Amniotic stem cell (primary cell): ENCODE measurements at regions not wholly inside any gene's neighbourhood (a gene's known extent, or its start where the extent isn't known, plus 50 kb on each side); places are given as distances from the start of the nearest gene placed in this dataset.

ENCODE experiments used
- DNase-seq: peaks from one replicate; lab custom pipeline; 2025; lab: John Stamatoyannopoulos, UW

DNA sequence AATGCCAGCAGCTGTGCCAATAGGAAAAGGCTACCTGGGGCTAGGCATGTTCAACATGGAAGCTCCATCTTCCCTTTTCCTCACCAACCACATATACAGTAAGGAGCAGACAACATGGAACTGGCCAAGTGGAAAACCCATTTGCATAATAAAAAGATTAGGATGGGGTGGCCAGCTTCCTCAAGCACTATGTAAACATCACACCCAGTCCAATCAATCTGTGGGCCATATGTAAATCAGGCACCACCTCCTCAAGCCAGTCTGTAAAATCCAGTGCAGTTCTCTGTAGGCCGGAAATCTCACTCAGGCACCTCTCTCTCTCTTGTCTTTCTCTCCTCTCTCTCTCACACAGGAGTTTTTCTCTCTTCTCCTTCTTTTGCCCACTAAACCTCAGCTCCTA lies 360.2 kb upstream of the GRIA1 start:
- no peak for DNase-seq

DNA sequence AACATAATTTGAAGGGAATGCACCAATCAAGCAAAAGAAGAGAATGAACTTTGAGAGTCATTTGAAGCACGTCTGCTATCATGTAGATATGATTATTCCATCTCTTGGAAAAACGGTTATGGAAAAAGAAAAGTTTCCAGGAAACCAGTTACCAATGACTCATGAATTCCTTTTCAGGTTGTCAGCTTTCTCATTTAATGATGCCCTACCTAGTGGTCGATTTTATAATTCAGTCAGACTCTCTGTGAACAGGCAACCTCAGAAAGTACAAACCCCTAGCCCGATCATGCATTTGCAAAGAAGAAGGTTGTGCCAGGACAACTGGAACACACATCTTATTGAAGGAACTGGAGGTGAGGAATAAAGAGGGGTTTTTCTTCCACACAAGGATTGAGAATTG lies 355.1 kb upstream of the GRIA1 start:
- no peak for DNase-seq

DNA sequence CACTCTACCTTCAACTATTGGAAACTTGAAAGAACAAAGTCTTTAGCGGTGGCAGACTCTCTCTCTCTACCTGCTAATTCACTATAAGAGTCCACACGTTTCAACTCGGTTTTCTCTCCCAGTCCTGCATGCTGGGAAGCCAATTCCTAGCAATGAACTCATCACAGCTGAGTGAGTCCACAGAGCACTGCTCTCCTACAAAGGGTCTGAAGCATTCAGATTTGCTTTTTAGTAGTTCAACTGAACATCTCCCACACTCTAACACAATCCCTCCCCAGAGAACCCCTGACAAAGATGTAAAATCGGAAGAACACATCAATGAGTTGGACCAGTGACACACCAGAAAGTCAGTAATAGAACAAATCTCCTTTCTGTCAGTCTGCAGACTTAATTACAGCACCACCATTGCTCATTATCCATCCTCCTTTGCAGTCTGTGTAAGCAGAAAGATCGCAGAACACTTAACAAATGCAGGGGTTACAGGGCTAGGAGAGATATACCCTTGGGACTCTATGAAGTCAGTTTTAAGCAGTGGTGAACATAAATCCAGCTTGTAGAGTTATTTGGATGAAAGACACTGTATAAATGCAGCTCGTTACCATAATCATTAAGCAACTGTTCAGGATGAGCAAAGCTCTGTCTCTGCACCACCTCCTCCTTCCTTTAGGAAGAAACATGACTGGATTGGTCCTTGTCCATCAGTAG lies 353.4 kb upstream of the GRIA1 start:
- DNase-seq = no peak

DNA sequence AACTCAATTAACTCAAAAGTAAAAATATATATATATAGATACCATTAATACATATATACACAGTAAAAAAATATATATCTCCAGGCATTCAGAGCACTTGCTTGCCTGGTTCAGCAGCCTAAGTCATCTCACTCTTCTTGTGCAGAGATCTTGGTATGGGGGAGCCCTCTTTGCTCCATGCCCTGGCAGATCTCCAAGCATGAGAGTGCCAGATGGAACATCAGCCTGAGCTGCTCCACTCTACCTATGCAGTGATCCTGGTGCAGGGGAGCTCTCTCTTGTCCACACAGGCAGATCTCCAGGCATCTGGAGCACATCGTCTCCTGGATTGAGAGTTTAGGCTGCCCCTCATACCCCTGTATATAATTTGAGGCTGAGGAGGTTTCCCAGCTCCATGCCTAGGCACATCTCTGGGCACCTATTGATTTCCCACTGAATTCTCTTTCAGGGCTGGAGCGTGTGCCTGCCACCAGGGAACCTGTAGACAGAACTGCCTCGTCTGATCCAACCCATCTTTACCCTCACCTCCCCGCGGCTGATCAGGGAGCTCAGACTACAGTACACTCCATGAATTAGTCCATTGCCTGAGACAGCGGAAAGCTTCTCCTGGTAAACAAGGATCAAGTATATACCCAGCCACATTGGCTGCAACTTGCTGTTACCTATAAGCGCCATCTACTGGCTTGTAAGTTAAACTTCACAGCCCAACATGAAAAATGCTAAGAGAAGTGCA lies 342.4 kb upstream of the GRIA1 start:
- DNase-seq = no peak

DNA sequence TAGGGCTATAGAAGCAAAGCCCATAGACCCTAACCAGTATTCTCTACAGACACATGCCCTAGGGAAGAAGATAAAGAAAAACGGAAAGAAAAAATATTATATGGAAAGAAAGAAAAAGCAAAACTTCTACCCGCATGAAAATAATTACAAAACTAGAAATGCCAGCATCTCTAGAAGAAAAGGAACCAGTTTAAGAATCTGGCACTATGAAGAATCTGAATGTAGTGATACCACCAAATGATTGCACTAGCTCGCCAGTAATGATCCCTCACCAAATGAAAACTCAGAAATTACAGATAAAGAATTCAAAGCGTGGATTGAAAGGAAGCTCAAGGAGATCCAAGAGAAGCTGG lies 341.9 kb upstream of the GRIA1 start:
- no peak for DNase-seq

DNA sequence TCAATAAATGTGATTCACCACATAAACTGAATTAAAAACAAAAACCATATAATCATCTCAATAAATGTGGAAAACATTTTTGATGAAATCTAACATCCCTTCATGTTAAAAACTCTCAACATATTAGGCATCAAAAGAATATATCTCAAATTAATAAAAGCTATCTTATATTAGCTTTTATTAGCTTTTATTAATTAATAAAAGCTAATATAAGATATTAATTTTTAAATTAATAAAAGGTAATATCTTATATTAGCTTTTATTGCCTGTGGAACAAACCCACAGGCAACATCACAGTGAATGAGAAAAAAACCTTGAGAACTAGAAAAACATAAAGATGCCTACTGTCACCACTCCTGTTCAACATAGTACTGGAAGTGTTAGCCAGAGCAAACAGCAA lies 338.9 kb upstream of the GRIA1 start:
- no peak for DNase-seq

DNA sequence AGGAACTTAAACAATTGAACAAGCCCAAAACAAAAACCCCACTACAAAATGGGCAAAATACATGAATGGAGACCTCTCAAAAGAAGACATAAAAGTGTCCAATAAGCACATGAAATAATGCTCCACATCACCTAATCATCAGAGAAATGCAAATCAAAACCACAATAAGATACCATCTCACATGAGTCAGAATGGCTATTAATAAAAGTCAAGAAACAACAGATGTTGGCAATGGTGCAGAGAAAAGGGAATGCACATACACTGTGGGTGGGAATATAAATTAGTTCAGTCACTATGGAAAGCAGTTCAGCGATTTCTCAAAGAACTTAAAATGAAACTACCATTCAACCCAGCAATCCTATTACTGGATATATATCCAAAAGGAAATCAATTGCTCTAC lies 337.4 kb upstream of the GRIA1 start:
- DNase-seq = no peak

DNA sequence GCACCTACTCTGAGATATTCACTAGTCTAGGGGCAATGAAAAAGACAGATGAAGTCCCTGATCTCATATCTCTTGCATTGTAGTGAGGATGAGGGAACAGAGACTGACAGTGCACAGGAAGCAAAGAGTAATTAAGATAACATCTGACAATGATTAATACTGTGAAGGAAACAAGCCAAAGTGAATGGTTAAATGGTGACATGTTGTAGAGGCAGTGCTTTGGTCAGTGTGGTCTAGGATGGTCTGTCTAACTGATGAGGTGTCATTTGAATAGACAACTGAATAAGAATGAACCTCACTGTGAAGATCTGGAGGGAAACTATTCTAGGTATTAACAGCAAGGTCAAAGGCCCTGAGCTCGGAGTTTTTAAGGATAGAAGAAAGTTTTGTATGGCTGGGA lies 333.3 kb upstream of the GRIA1 start:
- DNase-seq = no peak

DNA sequence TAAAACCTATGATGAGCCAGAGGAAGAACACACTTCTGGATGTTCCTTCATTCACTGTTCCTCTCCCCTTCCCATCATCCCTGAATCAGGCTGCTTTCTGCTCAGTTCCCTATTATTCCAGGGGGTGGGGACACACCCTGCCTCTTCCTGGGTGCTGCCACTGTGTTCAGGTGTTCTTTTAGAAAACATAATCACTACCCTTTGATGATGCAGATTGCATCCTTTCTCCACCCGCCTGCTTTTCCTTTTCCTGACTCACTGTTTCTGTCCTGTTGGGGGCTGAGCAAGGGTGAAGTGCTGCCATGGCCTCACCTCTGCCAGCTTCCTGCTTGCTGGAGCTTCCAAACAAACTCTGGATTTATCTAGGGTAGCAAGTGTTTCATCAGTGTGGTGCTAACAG lies 331.9 kb upstream of the GRIA1 start:
- no peak for DNase-seq

DNA sequence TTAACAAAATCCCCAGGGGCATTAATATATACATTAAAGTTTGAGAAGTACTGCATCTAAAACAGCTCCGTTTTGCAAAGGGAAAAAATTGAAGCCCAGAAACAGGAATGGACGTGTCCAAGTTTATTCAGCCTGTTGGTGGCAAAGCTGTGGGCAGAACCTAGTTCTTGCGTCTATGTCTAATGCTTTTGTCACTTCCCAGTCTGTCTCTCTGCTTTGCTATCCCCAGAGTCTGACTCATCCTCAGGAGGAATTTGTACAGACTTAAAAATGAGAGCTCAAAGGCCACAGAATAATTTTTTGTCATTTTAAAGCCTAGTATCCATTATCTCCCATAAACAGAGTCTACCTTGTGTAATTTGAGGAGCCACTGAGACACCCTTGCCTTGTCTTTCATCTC lies 330.9 kb upstream of the GRIA1 start:
- no peak for DNase-seq

DNA sequence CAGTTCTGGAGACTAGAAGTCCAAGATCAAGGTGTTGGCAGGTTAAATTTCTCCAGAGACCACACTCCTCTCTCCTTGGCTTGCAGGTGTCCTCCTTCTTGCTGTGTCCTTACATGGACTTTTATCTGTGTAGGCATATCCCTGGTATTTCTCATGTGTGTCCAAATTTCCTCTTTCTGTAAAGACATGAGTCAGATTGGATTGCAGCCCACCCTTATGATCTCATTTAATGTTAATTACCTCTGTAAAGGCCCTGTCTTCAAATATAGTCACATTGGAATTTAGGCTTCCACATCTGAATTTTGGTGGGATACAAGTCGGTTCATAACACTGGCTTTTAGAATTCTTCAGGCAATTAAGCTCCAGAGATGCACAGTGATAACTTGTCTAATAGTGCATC lies 322.2 kb upstream of the GRIA1 start:
- no peak for DNase-seq

DNA sequence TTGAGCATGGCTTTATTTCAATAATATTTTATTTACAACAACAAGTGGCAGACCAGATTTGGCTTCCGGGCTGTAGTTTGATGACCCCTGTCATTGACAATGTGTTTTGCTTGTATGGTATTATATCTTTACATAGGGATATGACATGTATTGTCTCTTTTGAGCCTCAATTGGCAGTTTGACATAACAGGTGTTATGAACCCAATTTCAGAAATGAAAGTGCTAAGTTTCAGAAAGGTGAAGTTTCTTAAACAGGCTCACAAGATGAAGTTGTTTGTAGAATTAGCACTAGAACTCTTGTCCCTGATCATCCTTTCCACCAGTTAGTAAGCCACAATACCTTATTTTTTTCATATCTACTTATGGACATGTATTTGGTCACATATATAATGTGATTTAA lies 303.0 kb upstream of the GRIA1 start:
- no peak for DNase-seq

DNA sequence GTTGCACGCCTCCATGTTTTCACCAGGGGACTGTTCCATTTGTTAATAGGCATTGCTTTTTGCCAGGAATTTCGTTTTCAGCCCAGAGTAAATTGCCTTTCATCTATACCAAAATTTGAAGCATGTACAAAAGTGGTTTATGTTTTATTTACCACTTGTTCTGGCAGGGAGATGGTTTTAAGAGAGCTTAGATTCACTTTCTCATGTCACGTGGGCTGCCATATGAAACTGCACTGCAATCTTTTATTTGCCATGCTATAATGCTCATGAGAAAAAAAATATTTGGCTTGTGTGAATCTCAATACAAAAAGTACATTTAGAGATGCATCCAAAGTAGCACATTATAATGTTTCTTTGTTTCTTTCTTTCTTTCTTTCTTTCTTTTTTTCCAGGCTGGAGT lies 284.1 kb upstream of the GRIA1 start:
- no peak for DNase-seq

DNA sequence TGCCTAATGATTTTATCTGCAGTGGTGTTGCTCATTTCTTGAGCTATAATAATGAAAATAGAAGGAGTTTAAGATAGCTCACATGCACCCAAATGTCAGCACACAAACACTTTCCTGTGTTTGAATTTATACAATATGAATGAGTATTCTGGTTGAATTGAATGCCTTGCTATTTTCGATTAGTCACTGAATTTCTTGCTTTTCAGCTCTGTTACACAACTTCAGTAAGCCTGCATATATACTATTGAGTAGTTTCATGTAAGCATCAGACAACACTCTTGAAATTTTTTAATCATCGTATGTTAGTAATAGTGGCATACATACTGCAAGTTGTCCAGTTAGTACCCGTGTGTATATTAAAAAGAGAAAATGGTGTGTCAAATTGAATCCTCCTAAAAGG lies 281.5 kb upstream of the GRIA1 start:
- no peak for DNase-seq

DNA sequence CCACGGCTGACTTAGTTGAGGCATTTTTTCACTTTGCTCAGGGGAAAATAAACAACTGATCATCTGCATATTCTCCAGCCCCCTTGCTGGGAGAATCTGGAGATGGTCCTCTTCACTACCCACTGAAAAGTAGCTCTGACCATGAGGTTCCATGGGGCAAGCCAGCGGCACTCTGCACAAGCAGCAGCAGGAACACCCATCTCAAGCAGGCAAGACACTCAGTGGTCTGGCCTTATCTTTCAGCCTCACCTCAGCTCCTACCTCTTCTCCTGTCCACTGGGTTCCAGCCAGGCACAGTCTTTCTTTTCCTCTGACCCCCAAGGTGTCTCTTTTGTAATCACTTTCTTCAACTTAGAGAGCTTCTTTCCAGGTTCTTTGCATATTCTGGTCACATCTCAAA lies 280.8 kb upstream of the GRIA1 start:
- no peak for DNase-seq

DNA sequence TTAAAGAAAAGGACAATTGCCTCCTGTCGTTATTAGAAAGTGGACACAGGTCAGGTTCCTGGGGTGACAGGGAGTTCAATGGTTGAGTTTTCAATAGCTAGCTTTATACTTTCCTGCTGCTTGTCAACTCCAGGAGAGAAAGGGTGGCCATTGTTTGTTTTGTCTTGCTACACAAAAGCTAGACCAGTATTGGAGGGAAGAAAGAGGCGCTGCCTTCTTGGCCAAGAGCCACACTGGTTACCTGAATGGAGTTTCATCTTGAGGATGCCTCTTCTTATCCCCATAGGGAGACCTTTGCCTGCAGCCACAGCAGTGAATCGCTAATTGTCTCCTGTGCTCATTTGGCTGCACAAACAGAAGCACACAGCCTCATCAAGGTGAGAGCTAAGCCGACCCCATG lies 279.4 kb upstream of the GRIA1 start:
- no peak for DNase-seq

DNA sequence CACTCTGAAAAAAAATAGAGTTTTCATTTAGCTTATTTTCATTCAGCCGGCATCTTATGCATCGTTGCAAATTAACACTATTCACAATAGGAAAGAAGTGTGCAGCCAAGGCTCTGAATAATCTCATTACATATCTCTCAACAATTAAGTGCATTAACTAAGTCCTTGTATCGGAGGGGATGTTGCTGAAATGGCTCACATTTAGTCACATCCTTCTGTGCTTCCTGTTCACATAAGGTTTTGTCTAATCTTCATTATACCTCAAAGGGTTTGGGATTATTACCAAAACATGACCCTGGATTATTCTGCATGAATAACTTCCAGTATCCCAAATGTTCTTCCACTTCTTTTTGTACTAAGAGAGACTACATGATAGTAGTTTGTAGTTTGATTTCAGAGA lies 278.0 kb upstream of the GRIA1 start:
- no peak for DNase-seq

DNA sequence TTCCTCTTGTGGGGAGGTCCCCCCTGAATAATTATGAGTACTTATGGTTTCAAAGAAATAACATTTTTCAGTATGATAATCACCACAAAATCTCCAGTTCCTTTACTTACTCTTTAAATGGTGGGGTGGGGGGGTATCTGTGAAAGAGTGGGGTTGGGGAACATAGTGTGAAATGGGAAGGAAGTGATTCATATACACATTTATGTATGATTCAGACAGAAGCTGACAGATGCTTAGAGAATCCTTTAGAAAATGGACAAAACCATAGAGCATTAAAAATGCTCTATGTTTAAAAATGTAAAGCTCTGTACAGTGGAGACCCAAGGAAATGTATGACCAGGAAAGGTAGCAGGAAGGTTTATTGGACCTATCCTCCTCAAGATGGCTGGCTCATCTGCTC lies 267.5 kb upstream of the GRIA1 start:
- no peak for DNase-seq

DNA sequence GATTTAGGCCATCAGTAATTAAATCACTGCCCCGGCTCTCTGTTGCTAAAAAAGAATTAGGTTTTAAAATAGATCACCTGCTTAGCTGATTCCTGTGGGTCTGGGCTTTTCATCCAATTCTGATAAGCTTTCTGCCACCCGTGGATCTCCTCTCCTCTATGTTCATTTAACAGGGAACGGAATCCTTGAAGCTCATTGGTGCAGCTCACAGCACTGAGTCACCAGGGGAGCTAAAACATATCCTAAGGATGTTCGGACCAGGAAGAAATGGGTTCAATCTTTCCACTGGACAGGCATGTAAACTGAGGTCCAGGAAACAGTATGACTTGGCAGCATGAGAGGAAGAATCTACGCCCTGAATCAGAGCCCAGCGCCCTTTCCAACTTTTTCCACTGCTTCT lies 267.1 kb upstream of the GRIA1 start:
- no peak for DNase-seq

DNA sequence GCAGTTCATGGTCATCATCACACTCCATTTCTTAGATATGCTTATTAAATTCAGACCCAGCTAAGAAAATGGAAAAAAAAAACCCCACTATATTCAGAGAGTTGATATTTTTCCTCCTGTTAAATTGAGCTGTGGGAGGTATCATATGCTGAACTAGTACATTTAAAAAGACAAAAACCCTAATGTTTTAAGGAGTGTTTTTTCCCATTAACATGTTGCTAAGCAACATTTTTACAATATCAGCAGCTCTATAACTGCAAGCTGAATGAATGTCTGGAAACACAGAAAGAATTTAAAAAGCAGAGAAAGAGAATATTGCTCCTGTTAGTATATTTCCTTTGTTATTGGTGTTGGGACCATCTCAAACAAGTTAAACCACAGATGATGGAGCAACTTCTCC lies 265.8 kb upstream of the GRIA1 start:
- no peak for DNase-seq

DNA sequence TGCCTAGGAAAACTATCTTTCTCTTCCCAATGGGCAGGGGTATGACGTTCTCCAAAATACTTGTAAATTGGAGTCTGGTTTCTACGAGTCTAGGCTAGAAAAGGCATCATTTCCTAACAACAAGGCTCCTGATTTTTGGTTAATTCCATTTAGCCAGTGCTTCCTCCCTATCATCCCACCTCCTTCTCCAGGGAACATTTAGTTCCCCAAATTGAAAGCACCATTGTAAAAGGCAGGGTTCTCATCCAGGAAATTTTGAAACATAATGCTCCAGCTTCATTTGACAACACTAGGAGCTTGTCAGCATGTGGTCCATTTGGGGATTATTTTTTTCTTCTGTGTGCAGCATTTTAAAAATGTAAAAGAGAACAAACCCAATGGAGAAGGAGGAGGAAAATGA lies 256.5 kb upstream of the GRIA1 start:
- no peak for DNase-seq

DNA sequence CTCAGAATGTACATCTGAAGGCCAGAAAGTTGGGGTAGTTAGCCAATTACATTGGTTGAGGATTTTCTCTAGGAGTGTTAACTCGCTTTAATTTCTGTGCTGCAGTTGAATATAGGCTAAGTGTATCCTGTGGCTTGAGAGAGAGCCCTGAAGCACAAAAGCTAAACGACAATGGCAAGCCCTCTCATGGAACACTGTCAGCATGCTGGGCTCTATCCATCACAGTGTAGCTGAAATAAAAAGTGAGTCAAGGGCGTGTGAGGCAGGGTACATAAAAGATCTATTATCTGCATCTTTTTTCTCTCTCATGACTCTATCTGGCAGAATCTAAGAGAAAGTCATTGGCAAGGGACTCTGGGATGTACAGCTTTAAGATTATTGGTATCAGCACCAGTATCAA lies 254.2 kb upstream of the GRIA1 start:
- no peak for DNase-seq

DNA sequence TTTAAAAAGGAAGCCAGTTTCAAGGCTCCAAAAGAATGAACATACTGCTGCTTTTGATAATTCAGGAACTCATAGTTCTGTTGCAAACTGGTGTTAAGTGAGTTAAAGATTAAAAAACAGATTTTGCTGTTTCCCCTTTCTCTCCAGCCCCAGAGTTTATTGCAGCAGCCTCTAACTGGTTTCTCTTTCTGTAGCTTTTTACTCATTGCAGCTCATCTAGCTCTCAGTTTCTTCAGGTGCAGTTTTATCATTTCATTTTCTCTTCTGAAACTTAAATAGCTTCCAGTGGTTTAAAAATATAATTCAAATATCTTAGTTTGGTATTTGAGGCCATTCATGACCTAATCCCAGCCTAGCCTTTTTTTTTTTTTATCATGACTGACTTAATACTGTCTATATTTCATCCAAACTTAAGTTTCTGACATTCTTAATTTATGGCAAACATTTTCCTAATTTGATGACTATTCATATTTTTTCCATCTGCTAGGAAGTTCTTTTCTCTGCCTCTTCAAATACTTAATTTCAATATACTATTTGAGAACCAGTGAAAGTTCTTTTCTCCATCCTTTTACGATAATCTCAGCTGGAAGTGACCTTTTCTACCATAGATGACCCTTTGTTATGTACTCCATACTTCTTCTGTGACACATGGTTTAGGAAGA lies 252.7 kb upstream of the GRIA1 start:
- DNase-seq = no peak

DNA sequence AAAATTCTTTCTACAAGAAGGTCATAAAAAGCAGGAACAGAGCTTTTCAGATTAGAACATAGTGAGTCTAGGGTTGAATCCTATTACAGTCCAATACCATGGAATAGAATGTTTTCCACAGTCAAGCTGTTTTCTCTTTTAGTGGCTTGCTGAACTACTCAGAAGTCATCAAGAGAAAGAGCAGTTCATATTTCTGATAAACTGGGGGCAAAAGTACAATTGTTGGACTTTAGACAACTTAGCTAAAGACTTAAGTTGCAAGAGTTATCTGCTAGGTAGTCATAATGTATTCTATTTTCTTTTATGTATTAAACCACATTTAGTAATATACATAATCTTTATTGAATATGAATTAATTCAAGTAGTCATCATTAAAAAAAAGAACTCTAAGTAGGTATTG lies 233.1 kb upstream of the GRIA1 start:
- no peak for DNase-seq
